HG02610 (cell line): ENCODE measurements at regions not wholly inside any gene's neighbourhood (a gene's known extent, or its start where the extent isn't known, plus 50 kb on each side); places are given as distances from the start of the nearest gene placed in this dataset.

Experiments
- ATAC-seq: cut with Tn5 transposase; IDR thresholded peaks from one replicate; pipeline ENCODE4 v1.9.1; 2021; ENCODE audit warnings: mild to moderate bottlenecking, moderate library complexity; ENCODE audit not compliant: unreplicated experiment

DNA sequence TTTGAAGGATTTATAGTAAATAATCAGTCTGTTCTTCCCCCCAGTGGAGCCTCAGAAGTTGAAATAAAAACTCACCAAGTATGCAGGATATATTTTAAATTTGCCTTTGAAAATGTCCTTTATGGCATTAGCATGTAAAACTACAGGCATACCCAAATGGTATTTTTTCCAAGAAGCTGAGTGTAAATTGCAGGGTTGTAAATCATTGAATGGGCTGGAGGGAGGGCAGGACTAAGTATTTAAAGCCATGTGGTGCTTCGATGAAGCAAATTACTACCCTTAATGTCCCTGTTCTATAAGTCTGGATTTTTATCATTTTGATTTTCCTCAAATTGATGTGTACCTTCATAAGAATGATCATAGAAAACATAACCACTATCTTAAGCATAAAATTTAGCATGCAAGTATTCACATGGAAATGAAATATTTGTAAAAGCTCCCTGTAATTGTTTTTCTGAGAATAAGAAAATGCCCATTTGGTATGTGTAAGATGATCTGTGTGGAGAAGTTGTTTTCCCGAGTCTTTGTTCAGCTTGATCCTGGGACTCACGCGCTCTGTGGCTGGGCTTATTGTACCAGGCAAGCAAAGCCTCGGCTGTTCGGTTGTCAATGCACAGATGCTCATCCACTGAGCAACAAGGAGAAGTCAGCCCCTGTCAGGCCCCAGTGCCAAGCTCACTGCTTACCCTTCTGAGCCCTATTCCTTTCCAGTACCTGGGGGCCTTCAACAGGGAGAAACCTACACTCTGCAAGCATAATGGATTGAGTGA is 66.7 kb downstream of the CD164 start:
- no peak for ATAC-seq

GRCh38 chr6:109314313-109314712 is 68.0 kb downstream of the CD164 start:
- no peak for ATAC-seq

DNA sequence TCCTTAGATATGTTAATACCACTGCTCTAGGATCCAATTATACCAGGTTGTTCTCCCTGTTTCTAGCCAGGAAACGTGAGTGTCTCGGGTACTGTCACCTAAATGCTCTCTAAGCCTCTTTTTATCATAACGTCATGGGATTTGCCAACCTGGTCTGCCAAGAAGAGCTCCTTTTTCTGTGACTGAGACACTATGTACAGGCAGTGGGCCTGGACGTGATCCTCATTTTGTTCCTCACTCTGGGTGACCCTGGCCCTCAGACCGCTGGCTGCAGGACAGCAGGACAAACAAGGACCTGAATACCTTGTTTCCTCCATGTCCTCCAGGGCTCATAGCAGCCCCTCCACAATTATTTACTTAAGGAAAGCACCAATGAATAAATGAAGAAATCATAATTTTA is 69.1 kb downstream of the CD164 start:
- ATAC-seq: no peak

- no peak for ATAC-seq
Observed at GRCh38 chr6:109311471-109311870, 70.8 kb downstream of the CD164 start.

GRCh38 chr6:109309917-109310316 is 72.3 kb downstream of the CD164 start:
- ATAC-seq: no peak

GRCh38 chr6:109308018-109308492 is 74.2 kb downstream of the CD164 start:
- no peak for ATAC-seq

DNA sequence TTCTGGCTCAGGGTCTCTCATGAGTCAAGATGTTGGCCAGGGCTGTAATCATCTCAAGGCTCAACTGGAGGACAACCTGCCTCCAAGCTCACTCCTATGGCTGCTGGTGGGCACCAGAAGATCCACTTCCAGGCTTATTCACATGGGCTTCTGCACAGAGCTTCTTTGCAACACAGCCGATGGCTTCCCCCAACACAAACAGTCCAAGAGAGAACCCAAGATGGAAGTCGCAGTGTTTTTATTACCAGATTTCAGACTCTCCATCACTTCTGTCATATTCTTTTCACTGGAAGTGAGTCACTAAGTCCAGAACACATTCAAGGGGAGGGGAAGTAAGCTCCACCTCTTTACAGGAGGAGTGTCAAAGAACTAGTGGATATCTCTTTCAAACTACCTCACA is 75.5 kb downstream of the CD164 start:
- ATAC-seq: no peak

DNA sequence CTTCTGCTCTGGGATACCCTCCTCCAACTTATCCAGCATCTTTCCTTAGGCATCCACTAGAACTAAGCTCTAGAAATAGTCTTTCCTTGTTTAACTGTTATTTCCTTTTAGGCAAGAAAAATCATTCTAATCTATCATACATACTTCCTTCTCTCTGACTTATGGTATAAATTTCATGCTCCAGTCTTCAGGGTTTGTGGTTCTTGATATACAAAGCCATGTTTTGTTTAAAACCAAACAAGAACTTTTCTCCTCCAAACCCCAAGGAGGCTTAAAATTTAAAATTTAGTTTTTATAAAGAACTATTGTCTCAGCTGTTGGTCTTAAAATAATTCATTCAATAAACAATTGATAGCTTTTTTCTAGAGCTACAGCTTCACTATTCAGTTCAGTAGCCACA is 77.2 kb downstream of the CD164 start:
- ATAC-seq: no peak

GRCh38 chr6:109304284-109305015 is 77.8 kb downstream of the CD164 start:
- ATAC-seq: peak; percentile 76

DNA sequence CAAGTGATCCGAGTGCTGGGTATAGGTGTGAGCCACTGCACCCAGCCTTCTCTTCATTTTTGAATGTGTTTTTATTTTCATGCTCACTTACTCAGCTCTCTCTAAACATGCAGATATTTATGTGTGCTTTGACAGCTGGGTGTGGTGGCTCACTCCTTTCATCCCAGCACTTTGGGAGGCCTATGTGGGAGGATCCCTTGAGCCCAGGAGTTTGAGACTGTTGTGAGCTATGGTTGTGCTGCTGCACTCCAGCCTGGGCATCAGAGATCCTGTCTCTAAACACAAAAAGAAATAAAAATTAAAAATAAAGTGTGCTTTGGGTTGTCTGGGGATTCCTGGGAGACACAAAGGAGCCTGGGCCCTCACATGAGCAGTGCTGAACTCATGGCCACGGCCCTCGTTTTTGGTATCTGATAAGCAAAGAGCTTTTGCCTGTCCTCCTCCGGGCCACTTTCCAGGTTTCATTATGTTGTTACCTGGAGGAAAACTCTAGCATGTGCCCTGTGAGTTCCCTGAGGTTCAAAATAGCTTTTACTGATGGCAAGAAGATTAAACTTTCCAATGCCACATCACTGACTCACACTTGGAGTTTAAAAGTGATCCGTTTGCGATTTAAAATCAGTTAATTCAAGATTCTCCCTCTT is 78.5 kb downstream of the CD164 start:
- ATAC-seq: no peak

DNA sequence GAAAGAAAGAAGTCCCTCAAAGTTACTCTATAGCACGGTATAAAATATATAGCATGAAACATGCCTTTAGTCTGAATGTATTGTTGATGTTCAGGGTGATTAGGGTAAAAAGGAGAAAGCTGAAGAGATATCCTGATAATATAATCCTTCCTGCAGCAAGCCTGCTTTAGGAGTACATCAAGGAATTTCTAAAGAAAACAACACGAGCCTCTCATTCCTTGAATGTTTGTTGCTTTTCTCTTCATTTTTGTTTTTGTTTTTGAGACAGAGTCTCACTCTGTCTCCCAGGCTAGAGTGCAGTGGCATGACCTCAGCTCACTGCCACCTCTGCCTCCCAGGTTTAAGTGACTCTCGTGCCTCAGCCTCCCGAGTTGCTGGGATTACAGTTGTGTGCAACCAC is 79.1 kb downstream of the CD164 start:
- ATAC-seq: no peak

GRCh38 chr6:109302176-109302575 is 80.1 kb downstream of the CD164 start:
- no peak for ATAC-seq

DNA sequence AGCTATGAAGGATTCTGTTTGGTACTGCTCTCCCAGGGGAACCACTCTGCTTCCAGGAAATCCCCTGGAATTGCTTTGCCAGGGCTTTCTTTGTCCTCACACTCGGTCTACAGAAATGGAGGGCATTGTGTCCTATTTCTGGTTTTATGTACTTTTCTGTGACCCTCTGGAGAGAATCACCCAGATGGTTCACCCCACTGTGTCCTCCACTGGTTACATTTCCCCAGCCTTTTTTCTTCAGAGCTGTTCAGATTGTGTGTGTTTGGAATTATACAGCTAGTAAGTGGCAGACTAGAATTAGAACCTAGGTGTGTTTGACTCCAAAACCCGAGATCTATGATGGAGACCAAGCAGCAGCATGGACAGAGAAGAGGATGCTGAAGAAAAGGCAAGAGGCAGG is 80.8 kb downstream of the CD164 start:
- ATAC-seq: no peak

DNA sequence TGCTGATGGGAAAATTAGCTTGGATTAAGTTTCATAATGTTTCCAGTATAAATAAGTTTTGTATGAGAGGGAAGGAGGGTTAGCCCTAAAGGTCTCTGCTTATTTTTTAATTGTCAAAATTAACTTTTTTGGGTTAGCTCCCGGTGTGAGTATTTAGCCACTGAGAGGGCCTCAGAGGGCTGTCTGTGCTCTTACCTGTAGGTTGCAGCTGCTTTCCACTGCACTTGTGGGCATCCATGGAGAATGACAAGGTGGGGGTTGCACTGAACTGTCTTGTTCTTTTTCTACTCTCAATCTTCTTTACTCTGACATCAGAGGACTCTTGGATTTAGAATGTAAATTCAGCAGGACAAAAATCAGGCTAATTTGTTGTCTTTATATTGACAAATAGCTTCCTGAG is 81.4 kb downstream of the CD164 start:
- ATAC-seq: no peak

DNA sequence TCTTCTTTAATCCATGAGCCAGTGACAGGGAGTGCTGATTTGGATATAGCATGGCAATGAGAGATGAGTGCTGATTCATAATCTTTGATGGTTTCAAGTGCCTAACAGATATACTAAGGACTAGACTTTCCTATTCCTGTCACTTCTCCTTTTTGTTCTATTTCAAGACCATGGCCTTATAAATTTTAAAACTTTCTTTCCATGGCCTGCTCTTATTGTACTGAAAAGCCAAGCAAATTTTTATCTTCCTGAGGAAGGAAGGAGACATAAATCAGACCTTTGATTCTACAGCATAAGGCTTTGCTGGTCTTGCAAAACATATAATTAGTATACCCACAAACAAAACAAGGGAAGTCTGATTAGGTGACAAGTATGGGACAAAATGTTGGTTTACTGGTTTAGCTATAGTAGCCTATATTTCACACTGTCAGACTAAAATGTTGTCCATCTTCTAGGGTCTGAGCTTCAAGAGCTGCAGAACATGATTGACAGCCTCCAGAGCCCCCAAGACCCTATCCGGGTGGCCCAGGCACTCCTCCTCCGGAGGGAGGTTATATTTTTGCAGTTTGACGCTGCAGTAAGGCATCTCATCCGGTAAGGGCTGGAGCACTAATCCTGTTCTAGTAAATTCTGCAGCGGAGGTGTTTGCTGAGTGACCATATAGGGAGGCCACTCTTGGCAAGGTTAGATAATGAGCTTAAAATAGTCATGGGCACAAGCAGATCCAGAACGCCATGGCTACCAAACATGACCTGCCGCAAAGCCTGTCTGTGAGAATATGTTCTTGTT is 82.3 kb downstream of the CD164 start:
- ATAC-seq: no peak

- ATAC-seq: no peak
Observed at GRCh38 chr6:109299265-109299607, 83.0 kb downstream of the CD164 start.

DNA sequence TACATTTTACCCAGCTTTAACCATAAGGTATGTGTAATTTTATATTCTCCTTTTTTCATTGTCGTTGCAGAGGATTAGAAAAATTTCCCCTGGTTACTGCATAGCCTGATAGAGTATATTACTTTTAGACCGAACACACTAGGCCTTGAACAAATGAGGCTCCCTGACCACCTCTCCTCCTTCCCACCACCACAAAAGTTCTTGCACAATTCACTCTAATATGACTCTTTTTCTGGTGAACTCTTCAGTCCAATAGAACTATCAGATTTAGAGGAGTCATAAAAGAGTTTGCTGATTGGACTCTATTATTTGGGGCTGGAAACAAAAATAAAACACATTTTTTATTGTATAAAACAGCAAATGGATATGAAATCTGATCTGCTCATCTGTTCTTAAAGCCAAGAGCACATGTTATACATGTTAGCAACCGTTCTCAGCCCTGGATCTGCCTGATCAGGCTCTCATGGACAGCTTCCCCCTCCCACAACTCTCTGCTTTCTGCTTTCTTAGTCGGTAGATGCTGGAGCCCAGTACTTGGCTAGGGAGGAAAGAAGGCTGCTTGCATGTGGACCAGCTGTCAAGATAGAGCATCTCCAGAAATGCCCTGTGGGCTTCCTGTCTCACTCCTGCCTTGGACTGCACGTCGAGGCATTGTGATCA is 83.5 kb downstream of the CD164 start:
- no peak for ATAC-seq

DNA sequence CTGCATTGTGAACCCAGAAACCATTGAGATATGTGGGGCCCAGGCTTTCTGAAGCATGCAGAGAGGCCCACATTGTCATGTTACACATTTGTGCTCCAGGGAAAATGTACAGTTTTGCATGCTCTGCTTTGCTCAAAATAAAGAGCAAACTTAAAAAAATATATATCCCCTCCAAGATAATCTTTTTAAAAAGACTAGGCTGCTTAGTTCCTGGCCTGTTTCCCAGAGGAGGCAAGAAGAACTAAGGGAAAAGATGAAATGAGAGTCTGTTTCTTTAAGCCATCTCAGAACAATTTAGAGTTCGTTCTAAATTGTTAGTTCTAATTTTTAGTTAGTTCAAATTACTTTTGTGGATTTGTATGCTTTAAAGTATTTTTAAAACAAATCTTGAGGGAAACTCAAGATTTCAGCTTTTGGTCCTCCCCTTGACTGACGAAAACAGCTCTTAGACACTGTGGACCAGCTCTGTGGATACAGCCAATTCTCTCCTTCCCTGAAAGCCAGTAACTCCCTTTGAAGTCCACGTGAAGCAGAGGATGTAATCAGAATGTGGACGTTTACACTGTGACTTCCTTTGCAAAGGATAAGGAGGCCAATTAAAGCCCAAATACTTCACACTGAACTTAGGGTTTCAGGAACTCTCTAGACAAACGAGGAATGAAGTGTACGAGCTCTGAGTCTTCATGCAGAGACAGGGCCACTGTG is 84.7 kb downstream of the CD164 start:
- ATAC-seq: no peak

DNA sequence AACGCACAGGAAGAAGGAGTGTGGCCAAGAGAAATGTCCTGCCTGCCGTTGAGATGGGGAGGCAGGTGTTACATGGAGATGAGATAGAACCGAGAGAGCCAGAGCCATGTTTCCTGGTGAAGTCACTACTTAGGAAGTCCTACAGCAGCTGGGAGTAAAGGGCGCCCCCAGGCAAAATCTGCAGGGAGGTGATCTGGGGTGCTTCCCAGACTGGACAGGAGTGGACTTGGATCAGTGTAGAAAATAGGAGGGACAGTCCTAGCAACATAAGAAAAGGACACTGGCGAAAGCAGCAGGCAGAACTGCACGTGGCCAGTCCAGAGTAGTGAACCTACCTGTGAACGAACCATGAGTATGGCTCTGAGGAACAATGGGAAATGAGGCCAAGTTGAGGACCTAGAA is 85.3 kb downstream of the CD164 start:
- ATAC-seq: no peak

DNA sequence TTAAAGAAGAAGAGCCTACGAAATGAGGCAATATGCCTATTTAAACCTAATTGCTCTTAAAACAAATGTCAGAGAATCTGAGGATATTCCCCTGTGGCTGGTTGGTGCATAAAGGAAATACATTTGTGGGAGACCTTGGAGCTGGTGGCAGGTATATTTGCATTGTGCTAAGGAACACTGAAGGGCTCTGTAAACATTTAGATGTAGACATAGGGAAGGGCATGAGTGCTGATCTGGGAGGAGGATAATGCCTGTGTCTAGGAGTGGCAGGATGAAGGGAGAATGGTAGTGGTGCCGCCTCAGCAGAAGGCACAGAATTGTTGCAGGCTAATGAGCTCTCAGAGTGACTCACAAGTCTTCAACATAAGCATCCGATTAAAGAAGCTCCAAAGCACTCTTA is 85.8 kb downstream of the CD164 start:
- no peak for ATAC-seq
